HG03565 (cell line): ENCODE measurements at regions not wholly inside any gene's neighbourhood (a gene's known extent, or its start where the extent isn't known, plus 50 kb on each side); places are given as distances from the start of the nearest gene placed in this dataset.
A peak's percentile ranks its signal among the peaks of the same experiment; 100 is the strongest.
"Not testable (repeated sequence)": the region's sequence is repeated elsewhere in the genome, so short reads cannot be mapped to it uniquely, and the experiment has no call there.

Source experiments
- ATAC-seq: cut with Tn5 transposase; IDR thresholded peaks from one replicate; pipeline ENCODE4 v1.9.1; 2021; ENCODE audit warnings: mild to moderate bottlenecking, moderate library complexity; ENCODE audit not compliant: unreplicated experiment

DNA sequence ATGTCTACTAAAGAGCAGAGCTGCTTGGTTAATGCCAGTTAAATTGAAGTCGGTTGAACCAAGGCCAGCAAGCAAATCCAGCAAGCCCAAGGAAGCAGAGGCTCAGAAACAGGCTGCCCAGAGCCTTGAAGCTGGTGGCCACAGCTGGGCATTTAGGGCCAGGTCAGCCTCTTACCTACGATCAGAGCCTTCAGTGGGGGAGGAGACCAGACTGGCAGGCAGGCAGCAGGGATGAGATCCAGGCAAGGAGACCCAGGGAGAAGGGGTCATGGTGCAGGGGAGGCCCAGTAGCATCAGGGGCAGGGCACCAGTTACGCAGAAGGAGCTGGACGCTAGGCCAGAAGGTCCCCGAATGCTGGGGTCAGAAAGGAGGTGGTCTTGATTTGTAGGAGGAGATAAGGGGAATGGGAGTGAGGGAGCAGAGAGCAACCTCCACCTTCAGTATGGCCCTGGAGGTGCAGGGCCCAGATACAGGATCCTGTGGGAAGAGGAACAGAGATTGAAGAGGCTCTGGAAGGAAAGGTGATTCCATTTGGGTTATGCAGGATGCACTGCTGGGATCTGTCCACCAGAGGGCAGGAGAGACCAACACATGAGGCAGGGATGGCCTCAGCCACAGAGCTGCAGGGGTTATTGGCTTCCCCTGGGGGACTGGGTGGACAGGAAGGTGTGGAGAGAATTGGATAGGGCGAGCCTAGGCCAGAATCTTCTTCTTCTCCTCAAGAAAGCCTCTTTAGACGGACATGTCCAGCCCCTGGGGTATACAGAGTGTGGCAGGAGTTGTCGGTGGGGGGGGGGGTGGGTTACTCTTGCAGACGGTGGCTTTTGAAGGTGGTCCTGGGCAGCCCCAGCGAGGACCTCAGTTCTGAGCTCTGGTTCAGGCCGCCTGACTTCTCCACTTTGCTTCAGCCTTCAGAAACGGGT is 132.6 kb upstream of the PODXL start:
- ATAC-seq, result no peak

DNA sequence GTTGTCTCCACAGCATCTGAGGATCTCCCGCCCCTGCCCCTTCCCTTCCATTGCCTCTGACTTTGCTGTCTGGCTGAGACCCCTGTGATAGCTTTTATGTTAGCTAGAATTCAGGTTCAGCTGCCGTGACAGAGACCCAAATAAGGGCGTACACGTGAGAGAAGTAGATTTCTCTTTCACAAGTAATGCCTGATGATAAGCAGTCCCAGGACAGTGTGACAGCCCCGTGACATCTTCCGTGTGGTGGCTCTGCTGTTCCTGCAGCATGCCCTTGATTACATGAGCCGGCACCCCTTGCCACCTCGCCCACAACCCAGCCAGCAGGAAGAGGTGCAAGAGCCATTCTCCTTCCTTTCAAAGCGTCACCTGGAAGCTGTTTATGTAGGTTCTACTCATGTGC is 130.9 kb upstream of the PODXL start:
- no peak for ATAC-seq

DNA sequence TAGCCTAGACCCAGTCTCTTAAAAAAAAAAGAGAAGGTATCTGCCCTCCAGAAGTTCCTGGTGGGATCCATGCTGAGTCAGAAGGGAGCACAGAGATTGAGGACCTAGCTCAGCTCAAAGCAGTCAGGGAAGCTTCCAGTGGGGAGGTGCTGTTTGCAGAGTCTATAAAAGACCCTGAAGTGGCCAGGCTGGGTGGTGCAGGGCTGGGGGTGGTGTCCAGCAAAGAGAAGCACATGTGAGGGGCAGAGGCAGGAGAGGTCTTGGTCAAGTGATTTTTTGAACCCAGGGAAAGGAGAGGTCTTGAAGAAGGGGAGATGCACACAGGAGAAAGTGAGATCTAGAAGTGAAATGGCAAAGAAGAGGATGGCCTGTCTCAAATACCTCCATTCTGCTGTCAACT is 130.4 kb upstream of the PODXL start:
- no peak for ATAC-seq

DNA sequence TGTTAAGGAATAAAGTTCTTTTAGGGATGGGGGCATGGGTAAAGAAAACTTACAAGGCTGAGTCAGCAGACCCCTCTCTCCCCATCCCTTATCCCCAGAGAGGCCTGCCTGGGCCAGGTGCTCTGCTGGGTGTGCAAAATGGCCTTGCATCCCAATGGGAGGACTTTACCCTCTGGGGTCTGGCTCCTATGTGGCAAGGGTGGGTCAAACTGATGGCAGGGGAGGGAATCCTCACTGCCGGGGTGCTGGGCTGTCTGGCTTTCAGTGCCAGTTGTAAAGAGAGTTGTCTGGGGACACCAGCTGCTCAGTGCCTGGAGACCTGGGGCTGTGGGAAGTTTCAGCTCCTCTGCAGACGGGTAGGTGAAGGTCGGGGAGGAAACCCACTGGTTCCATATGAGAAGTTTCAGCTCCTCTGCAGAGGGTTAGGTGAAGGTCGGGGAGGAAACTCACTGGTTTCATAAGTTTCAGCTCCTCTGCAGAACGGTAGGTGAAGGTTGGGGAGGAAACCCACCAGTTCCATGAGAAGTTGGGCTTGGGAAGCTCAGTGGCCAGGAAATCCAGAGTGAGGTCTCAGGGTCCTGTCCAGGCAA is 127.2 kb upstream of the PODXL start:
- no peak for ATAC-seq

DNA sequence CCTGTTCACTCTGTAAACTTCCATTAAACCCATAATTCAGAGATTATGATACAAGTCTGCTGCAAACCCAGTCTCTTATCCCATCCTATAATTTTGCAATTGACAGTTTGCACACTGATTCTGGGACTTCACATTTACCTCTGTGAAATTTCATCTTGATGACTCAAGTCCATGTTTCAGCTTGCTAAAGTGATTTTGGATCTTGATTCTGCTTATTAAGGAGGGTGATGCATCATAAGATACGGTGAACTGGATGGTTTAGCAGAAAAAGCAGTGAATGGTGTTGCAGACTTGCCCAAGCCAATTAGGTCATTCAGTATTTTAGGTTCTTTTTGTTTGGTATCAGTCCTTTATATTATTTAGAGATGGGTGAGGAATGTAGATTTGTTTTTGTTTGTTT is 125.5 kb upstream of the PODXL start:
- ATAC-seq, result no peak

DNA sequence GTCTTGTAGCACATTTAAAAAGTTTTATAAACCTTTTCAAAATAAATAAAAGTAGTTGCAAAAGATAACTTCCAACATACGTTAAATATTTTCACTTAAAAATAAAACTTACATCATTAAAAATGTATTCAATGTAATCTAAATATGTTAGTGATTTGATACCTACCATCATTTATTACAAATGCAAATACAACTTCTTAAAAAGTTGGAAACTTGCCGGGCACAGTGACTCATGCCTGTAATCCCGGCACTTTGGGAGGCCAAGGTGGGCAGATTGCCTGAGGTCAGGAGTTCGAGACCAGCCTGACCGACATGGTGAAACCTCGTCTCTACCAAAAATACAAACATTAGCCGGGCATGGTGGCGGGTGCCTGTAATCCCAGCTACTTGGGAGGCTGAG is 122.6 kb upstream of the PODXL start:
- not testable (repeated sequence) for ATAC-seq

- not testable (repeated sequence) for ATAC-seq
Measured at GRCh38 chr7:131676850-131677249, 120.4 kb upstream of the PODXL start.

DNA sequence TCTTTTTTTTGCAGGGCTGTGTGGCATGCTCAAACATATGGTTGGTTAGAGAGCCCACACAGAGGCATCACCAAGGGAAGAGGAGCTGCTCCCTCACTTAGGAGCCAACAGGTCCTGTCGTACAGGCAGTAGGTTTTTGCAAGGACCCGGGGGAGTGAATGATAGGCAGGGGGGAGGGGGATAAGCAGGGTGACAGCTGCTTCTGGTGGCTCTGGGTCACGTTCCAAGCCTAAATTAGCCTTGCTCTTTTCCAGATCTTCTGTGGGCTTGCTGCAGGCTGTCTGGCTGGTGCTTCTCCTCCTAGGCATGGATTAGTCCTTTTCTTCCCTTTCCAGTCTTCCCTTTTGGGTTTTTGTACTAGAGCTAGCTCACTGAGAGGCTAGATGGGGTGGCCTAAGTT is 117.7 kb upstream of the PODXL start:
- ATAC-seq, result no peak

DNA sequence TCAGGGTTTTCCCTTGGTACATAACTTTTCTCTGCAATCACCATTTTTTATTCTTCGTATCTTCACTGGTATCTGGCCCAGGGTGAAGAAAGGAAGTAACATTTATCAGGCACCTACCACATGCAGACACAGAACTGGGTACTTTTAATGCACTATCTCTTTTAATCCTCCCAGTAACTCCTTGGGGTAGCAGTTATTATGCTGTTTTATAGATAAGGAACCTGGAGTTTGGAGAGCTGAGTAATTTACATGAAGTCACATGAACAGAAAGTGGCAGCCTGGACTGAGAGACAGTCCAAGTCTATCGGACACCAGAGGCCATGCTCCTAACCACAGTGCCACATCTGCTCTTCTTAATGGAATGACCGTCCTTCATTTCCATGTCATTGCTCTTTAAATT is 117.1 kb upstream of the PODXL start:
- ATAC-seq, result no peak

DNA sequence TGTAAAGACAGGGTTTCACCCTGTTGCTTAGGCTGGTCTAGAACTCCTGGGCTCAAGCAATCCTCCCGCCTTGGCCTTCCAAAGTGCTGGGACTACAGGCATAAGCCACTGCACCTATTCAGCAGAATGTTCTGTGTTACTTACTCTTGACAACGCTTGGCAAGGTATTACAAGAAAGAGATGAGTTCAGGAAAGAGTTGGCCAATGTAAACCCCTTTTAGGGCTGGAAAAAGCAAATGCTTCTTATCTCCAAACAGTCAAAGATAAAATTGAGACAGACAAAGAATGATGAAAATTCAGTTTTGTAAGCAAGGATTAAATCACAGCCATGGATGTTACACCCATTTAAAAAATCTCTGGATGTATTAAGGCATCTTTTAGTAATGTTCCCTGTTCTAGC is 114.0 kb upstream of the PODXL start:
- no peak for ATAC-seq

DNA sequence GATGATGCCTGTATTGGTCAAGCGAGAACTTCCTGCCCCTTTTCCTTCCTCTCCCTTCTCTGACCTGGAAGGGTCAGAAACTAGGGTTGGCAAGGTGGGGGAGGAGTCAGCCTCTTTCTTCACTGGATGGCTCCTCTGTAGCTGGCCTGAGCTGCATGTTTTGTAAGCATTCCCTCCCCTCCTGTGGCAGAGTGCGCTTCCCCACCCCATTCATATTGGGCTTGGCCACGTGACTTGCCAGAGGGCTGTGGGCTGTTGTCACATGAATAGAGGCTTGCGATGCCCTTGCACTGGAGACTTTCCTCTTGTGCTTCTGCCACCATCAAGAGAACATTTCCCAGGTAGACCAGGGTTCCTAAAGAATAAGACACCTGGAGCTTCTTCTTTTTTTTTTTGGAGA is 111.3 kb upstream of the PODXL start:
- ATAC-seq, result no peak

DNA sequence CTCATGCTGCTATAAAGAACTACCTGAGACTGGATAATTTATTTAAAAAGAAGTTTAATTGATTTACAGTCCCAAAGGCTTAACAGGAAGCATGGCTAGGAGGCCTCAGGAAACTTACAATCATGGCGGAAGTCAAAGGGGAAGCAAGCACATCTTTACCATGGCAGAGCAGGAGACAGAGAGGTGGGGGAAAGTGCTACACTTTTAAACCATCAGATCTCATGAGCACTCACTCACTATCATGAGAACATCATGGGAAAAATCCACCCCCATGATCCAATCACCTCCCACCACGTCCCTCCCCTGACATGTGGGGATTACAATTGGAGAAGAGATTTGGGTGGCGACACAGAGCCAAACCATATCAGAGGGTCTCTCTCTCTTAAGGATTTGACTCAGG is 108.6 kb upstream of the PODXL start:
- ATAC-seq, result no peak

- no peak for ATAC-seq
Measured at GRCh38 chr7:131664570-131664969, 108.1 kb upstream of the PODXL start.

DNA sequence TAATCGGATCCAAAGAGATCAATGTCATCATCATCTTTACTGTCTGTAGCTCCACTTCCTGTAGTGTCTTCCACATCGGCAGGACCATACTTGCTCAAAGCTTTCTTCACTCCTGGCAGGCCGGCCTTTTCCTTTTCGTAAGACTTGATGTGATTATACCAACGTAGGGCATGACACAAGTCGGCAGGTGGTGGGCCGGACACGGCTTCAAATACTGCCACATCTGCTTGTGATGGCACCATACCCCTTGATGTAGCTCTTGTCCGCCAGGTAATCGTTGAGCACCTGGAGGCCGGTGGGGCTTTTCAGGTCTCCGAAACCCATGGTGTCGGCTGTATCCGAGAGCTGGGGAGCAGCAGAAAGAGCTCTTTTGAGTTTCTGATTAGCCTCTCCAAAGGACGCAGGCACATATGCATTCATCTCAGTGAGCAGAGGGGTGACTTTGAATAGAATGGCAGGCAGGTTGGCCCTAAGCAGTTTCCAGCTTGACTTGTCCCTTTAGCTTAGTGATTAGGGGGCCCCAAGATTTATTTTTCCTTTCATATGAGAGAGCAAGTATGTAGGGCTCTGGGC is 106.0 kb upstream of the PODXL start:
- ATAC-seq, result not testable (repeated sequence)

- no peak for ATAC-seq
Measured at GRCh38 chr7:131657881-131658280, 101.5 kb upstream of the PODXL start.

DNA sequence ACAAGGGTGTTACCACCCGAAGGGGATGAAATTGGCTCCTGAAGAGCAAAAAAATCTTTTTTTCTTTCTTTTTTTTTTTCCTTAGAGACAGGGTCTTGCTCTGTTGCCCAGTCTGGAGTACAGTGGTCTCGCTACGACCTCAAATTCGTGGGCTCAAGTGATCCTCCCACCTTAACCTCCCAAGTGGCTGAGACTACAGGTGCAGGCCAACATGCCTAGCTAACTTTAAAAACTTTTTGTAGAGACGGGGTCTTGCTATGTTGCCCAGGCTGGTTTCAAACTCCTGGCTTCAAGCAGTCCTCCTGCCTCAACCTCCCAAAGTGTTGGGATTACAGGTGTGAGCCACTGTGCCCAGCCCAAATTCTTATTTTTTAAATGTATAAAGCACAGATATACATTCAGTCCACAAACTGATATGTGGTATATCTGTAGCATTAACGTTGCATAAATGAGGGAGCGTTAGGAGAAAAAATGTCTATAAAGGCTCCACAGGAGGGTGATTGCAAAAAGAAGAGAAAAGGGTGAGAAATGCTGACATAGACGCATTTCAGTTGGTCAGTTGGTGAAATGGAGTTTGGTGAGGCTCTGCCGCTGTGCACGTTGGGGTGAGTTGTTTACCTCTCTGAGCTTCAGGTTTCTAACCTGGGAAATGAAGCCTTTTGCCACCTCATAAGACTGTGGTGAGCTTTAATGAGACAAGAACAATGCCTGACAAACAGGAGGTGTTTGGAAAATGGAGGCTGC is 100.7 kb upstream of the PODXL start:
- ATAC-seq, result no peak

GRCh38 chr7:131655866-131656265 is 99.4 kb upstream of the PODXL start:
- ATAC-seq, result no peak

DNA sequence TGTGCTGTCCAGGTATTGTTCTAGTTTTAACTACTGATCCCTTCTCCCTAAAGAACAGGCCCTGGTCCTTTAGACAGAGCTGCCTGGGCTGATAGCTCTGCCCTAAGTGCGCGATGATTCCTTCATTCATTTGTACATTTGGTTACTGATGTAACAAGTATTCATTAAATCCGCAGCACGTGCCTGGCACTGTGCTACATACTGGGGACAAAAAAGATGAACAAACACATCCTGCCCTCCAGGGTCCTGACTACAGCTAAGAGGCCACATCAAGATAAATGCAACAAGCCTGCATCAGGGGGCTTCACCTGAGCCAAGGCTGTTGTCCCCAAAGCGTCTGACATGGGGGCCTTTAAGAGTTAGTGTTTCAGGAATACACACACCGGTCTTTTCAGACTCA is 99.0 kb upstream of the PODXL start:
- no peak for ATAC-seq

- ATAC-seq, result peak; percentile 51
Measured at GRCh38 chr7:131654668-131655326, 98.4 kb upstream of the PODXL start.

DNA sequence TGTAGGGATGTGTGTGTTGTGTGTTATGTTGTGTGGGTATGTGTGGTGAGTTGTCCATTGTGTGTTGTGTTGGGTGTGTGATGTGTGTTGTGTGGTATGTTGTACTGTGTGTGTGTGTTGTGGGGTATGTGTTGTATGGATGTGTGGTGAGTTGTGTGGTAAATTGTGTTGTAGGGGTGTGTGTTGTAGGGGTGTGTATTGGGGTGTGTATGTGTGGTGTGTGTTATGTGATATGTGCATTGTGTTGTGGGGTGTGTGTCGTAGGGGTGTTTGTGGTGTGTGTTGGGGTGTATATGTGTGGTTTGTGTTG is 97.8 kb upstream of the PODXL start:
- ATAC-seq, result no peak
